Body of pancreas (tissue), 4 donors: ENCODE measurements at regions not wholly inside any gene's neighbourhood (a gene's known extent, or its start where the extent isn't known, plus 50 kb on each side); places are given as distances from the start of the nearest gene placed in this dataset.
A peak's percentile ranks its signal among the peaks of the same experiment; 100 is the strongest.

Experiments
- ATAC-seq: fragments of 150-250 bp; one replicate; pipeline ENCODE4 v1.9.1; 2016
- DNase-seq, 4 donors: peaks; one replicate each; pipeline ENCODE4 v3.0.0-alpha.2; 2019
- H3K27ac ChIP-seq, 4 donors: fragments of 200-600 bp; sonication (generic); 1 replicate in 3 of 4; 2 replicates in 1 of 4; pipeline versions ENCODE4 v1.5.1 to v1.6.1; 2016 to 2019; ENCODE audit warnings: mild to moderate bottlenecking in 1 of 4, mixed read lengths in 1 of 4, moderate library complexity in 1 of 4
- H3K27me3 ChIP-seq, 2 donors: fragments of 200-600 bp; sonication (generic); one replicate each; pipeline ENCODE4 v1.6.0; 2016; ENCODE audit warnings: mild to moderate bottlenecking in 1 of 2
- H3K36me3 ChIP-seq, 2 donors: fragments of 200-600 bp; sonication (generic); replicated peaks in 1 of 2; 2 replicates each; pipeline ENCODE4 v1.5.1; 2016; ENCODE audit warnings: low read depth in 2 of 2; ENCODE audit not compliant: insufficient read depth in 1 of 2
- H3K4me1 ChIP-seq: fragments of 200-600 bp; sonication (generic); one replicate; pipeline ENCODE4 v1.6.0; 2016
- H3K4me3 ChIP-seq, 2 donors: fragments of 200-600 bp; sonication (generic); 1 replicate in 1 of 2; 2 replicates in 1 of 2; pipeline ENCODE4 v1.5.1; 2016 to 2019
- H3K9me3 ChIP-seq, 3 donors: fragments of 200-600 bp; sonication (generic); 1 replicate in 2 of 3; 2 replicates in 1 of 3; pipeline ENCODE4 v1.5.1; 2016
- CTCF ChIP-seq, 7 experiments: fragments of 450-650 bp in 4 of 7; fragments of 200-600 bp in 3 of 7; sonication (generic) in 3 of 7; IDR thresholded peaks; one replicate each; pipeline ENCODE4 v1.5.1; 2016 to 2019; ENCODE audit warnings: antibody characterized with exemption in 7 of 7
- POLR2A ChIP-seq, 3 donors: fragments of 450-650 bp; IDR thresholded peaks; one replicate each; pipeline ENCODE4 v1.6.1; 2016; ENCODE audit warnings: antibody characterized with exemption in 3 of 3, mild to moderate bottlenecking in 2 of 3
- WGBS, 2 donors: methylation state at CpG; one replicate each; pipeline ENCODE4 v1.1.5; 2017; 5-methylcytosine and 5-hydroxymethylcytosine counted together
- intact Hi-C: fragments of 100-400 bp; cut with DNase I; formaldehyde crosslinking; loops from one replicate; pipeline ENCODE4 v1.15.1; 2023

DNA sequence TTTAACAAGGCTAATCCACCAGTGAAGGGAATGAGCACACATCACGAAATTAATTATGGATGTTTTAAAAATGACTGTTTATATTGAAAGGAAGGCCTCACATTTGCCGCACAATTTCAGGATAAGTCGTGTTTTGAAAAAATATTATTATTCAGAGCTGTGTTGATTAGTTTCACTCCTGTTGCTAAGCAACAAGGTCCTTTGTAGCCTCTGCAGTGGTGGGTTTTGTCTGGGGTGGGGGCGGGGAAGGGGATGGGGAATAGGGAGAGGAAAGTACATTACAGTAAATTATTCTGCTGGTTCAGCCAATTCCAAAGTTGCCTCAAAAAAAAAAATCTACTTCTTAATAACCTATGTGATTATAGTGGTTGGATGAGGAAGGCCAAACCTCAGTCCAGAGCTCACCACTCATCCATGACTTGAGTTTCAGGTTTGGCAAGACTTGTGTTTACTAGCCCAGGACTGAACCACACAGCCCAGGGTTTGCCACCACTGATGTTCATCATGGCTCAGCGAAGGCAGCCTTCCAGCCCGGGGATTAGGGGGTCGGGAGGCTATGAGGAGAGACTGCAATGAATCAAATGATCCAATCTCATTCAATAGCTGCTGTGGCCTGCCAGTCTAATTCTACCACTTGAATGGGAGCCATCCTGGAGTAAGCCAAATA is 162.5 kb upstream of the ATP6AP2 start:
- WGBS, 2 donors, result 84 to 85% methylated on average over 4 of the region's 7 CpGs
- no peak for DNase-seq

DNA sequence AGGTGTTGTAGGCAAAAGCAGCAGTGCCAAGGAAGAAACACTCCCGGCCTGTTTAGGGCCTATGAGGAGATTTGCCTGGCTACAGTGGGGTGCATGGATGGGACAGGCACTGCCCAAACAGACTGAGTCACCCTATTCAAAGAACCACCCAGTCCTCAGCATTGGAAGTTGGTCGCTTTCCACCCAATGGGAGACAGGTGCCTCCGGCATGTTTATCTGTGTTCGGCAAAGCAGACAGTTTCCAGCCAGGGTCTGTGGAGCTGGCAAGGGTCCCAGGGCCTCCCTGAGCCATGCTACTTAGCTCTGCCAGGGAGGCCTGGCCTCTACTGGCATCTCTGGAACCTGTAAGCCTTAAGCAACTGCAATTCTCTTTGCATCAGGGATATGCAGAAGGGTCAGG is 165.1 kb upstream of the ATP6AP2 start:
- H3K4me3 ChIP-seq, result no peak overlapping the region
- no peak overlapping the region for H3K27ac ChIP-seq
- no peaks in the 10 kb centered on the region for H3K27me3 ChIP-seq
- no peak for ATAC-seq
- intact Hi-C loops, result no loop called here
- DNase-seq, result peak in 2 of 4 donors; percentile 8 to 31
- no peaks in the 10 kb centered on the region for H3K4me1 ChIP-seq
- no peak for TF ChIP-seq POLR2A (IDR thresholded peaks at IDR 0.05)
- no peak for TF ChIP-seq CTCF (IDR thresholded peaks at IDR 0.05)
- H3K9me3 ChIP-seq, result no peaks in the 10 kb centered on the region
- WGBS, 2 donors, result 57 to 100% methylated on average over 1 to 4 of the region's 4 CpGs
- H3K36me3 ChIP-seq, result no peaks in the 10 kb centered on the region

More for the DNA sequence above, 162.5 kb upstream of the ATP6AP2 start:
- H3K4me1 ChIP-seq, result no peaks in the 10 kb centered on the region
- H3K9me3 ChIP-seq, result no peaks in the 10 kb centered on the region
- no peak for ATAC-seq
- H3K4me3 ChIP-seq, result no peak overlapping the region
- H3K36me3 ChIP-seq, result no peaks in the 10 kb centered on the region
- TF ChIP-seq POLR2A (IDR thresholded peaks at IDR 0.05) (no peak), CTCF (IDR thresholded peaks at IDR 0.05) (no peak)
- no peaks in the 10 kb centered on the region for H3K27me3 ChIP-seq
- intact Hi-C loops, result no loop called here
- no peak overlapping the region for H3K27ac ChIP-seq

GRCh38 chrX:40414335-40414734 is 166.4 kb upstream of the ATP6AP2 start:
- Histone ChIP-seq H3K4me1 (no peaks in the 10 kb centered on the region), H3K4me3 (no peak overlapping the region), H3K27me3 (no peaks in the 10 kb centered on the region), H3K27ac (no peak overlapping the region), H3K9me3 (no peaks in the 10 kb centered on the region), H3K36me3 (no peaks in the 10 kb centered on the region)
- TF ChIP-seq POLR2A (IDR thresholded peaks at IDR 0.05) (no peak), CTCF (IDR thresholded peaks at IDR 0.05) (no peak)
- intact Hi-C loops, result no loop called here
- ATAC-seq, result no peak
- no peak for DNase-seq
- WGBS, 2 donors, result 90 to 93% methylated on average over 2 to 3 of the region's 3 CpGs

GRCh38 chrX:40411340-40412111 is 169.2 kb upstream of the ATP6AP2 start:
- TF ChIP-seq POLR2A (IDR thresholded peaks at IDR 0.05) (no peak), CTCF (IDR thresholded peaks at IDR 0.05) (no peak)
- Histone ChIP-seq H3K4me3 (no peak overlapping the region), H3K36me3 (no peaks in the 10 kb centered on the region), H3K9me3 (no peaks in the 10 kb centered on the region), H3K27ac (no peak overlapping the region), H3K27me3 (no peaks in the 10 kb centered on the region), H3K4me1 (no peaks in the 10 kb centered on the region)
- WGBS, 2 donors, result 70 to 93% methylated on average over 6 of the region's 8 CpGs
- no peak for DNase-seq
- no peak for ATAC-seq
- intact Hi-C loops, result no loop called here
